Skeletal muscle cell (primary cell): ENCODE measurements at regions not wholly inside any gene's neighbourhood (a gene's known extent, or its start where the extent isn't known, plus 50 kb on each side); places are given as distances from the start of the nearest gene placed in this dataset.
"Not testable (repeated sequence)": the region's sequence is repeated elsewhere in the genome, so short reads cannot be mapped to it uniquely, and the experiment has no call there.

Experiments
- DNase-seq: peaks from one replicate; pipeline ENCODE4 v3.0.0-alpha.2; 2010; ENCODE audit warnings: low read depth
- H3K4me3 ChIP-seq: 2 replicates; pipeline ENCODE4 v1.5.1; 2011; ENCODE audit warnings: low read depth, mild to moderate bottlenecking, control low read depth, low read length, moderate library complexity

DNA sequence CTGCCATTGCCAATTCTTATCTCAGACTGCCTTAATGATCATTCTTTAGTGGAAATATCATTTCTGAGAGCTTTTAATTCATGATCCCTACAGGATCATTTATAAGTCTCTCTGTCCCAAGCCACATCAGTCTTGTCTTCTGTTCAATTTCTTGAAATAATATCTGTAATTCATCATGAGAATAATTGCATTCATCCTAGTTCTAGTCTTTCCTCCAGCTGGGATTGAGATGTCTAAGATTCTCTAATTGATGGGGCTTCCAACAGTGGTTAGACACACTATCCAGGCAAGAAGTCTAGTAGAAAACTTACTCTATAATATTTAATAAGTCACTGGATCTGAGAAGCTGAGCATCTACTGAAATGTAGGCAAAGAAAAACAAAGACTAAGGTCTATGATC is 854.7 kb upstream of the ADGRL3 start:
- no peak for DNase-seq
- no peak overlapping the region for H3K4me3 ChIP-seq

DNA sequence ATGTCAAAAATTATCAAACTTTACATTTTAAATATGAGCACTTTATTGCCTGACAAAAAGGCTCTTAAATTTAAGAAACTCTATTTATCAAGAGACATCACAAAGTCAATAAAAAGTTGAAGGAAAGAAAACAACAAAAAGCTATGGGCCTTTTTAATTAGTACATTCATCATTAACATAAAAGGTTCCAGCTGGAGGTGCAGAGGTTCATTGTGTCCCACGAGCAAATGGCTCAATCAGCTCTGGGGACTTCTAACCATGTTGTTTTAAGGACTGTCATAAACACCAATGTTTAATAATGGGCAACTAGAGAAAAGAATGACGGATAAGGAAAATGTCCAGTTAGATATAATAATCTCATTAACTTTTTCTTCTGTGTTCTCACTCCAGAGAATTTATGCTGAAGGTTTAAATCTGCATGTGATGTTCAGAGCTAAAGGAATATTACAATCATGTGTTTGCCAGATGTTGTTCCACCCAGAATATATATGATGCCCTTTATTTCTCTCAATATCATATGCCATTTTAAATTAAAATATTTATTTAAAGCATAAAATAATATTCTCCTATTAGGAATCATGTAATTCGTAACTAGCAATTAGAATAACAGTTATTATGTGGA is 840.3 kb upstream of the ADGRL3 start:
- H3K4me3 ChIP-seq, result no peak overlapping the region
- DNase-seq, result no peak

GRCh38 chr4:60365176-60365575 is 835.0 kb upstream of the ADGRL3 start:
- no peak overlapping the region for H3K4me3 ChIP-seq
- DNase-seq, result no peak

- DNase-seq, result no peak
- H3K4me3 ChIP-seq, result no peak overlapping the region
These were observed 833.5 kb upstream of the ADGRL3 start for GRCh38 chr4:60366661-60367060.

GRCh38 chr4:60368986-60369385 is 831.1 kb upstream of the ADGRL3 start:
- H3K4me3 ChIP-seq, result no peak overlapping the region

GRCh38 chr4:60378010-60378409 is 822.1 kb upstream of the ADGRL3 start:
- DNase-seq, result no peak
- no peak overlapping the region for H3K4me3 ChIP-seq

More at GRCh38 chr4:60368986-60369385, 831.1 kb upstream of the ADGRL3 start:
- no peak for DNase-seq

DNA sequence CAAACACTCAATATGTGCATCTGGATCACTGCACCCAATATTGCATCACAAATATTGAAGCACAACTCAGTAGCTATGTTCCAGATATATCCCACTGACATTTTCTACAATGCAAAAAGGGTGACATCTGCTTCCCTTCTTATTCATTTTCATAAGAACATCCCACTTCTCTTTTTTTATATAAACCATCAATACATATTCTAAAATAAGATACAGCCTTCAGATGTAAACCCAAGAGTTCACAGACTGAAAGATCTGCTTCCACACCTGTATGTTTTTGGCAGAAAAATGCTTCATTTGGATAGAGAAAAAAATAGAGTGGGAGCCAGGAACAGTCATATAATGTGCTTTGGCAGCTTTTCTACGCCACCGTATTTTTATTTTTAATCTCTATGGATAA is 815.6 kb upstream of the ADGRL3 start:
- no peak overlapping the region for H3K4me3 ChIP-seq

DNA sequence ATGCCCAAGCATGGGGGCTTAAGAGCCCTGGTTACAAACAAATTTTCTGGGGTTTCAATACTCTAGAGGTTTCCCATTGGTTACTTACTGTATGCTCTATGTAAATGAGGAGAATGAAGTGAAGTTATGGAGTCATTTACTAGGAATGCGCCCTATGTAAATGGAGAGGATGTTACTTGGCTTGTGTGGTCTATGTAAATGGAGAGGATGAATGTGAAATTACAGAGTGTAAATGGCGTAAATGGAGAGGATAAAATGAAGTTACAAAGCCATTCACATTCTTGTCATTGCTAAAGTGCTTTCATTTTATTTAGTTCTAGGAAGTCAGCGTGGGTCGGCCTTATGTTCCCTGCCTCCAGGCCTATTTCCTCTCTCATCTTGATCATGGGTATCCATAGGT is 810.5 kb upstream of the ADGRL3 start:
- no peak overlapping the region for H3K4me3 ChIP-seq
- DNase-seq, result no peak

More for the DNA sequence above, 815.6 kb upstream of the ADGRL3 start:
- no peak for DNase-seq

GRCh38 chr4:60396341-60397049 is 803.6 kb upstream of the ADGRL3 start:
- no peak for DNase-seq
- no peak overlapping the region for H3K4me3 ChIP-seq

DNA sequence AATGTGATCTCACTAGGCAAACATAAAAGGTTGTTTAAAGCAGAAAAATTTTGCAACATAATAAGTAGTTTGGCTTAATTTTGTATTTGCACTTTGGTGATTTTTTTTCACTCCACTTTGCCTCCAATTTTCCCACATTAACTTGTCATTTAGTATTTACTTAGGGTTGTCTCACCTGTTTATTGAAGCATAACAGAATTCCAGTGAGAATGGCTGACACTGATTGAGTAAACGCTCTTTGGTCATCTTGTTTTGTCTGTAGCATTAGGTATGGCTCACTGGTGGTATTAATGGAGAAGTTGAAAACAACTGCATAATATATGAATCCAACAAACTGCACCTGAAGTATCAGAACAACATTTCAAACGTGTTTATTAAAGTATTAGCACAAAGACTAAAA is 799.5 kb upstream of the ADGRL3 start:
- no peak for DNase-seq
- no peak overlapping the region for H3K4me3 ChIP-seq

DNA sequence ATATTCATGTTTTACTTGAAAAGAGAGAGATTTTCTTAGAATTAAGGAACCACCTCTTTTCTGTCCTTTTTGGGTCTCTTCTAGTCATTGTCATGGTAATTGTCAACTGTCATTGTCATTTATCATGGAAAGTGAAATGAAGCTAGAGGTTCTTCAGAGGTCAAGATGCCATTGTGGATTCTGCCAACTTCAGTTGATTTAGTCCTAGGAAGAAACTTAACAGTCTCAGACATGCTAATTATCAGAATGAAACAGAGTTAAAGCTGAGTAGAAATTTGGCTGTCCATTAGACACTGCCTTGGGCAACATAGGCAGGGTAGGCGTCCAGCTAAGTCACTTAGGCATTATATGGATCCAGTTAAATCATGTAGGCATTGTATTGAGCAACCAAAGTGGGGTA is 796.1 kb upstream of the ADGRL3 start:
- H3K4me3 ChIP-seq, result no peak overlapping the region
- DNase-seq, result no peak

DNA sequence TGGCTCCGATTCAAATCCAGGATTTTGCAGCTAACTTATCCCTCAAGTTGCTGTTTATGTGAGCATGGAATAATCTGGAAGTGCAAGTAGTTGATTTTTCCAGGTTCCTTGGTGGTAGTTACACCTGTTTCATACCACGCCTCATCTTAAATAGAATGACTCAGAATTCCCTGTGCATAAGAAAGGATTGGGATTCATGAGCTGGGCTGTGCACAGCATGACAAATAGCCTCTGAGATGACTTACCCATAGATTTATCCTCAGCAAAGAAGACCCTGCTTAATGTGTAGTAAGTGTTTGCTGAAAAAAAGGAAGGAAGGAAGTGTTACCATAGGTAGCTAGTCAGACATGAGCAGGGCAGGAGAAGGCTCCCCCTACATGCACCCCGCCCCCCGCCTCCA is 777.7 kb upstream of the ADGRL3 start:
- no peak overlapping the region for H3K4me3 ChIP-seq

DNA sequence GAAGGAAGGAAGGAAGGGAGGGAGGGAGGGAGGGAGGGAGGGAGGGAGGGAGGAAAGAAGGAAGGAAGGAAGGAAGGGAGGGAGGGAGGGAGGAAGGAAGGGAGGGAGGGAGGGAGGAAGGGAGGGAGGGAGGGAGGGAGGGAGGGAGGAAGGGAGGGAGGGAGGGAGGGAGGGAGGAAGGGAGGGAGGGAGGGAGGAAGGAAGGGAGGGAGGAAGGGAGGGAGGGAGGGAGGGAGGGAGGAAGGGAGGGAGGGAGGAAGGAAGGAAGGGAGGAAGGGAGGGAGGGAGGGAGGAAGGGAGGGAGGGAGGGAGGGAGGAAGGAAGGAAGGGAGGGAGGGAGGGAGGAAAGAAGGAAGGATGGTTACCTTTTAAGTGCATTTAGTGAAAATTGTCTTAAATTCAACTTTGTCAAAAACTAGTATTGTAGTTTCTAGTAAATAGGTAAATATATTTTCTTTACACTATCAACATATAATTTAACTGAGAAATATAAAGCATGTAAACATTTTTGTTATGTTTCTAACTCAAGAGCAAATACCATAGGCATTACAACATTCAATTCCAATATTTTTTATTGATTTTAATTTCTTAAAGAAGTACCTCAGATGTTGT is 776.4 kb upstream of the ADGRL3 start:
- DNase-seq, result not testable (repeated sequence)

More for the DNA sequence above, 777.7 kb upstream of the ADGRL3 start:
- DNase-seq, result no peak

DNA sequence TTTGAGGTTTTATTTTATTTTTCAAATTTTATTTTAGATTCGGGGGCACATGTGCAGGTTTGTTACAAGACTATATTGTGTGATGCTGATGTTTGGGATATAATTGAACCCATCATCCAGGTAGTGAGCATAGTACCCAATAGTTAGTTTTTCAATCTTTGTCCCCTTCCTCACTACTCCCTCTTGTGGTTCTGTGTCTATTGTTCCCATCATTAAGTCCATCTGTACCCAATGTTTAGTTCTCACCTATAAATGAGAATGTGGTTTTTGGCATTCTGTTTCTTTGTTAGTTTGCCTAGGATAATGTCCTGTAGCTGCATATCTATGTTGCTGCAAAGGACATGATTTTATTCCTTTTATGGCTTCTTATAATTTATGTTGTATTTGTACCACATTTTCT is 767.2 kb upstream of the ADGRL3 start:
- DNase-seq, result no peak
- H3K4me3 ChIP-seq, result no peak overlapping the region

More for the DNA sequence above, 776.4 kb upstream of the ADGRL3 start:
- not testable (repeated sequence) for H3K4me3 ChIP-seq

GRCh38 chr4:60443068-60443467 is 757.1 kb upstream of the ADGRL3 start:
- DNase-seq, result no peak
- H3K4me3 ChIP-seq, result no peak overlapping the region

DNA sequence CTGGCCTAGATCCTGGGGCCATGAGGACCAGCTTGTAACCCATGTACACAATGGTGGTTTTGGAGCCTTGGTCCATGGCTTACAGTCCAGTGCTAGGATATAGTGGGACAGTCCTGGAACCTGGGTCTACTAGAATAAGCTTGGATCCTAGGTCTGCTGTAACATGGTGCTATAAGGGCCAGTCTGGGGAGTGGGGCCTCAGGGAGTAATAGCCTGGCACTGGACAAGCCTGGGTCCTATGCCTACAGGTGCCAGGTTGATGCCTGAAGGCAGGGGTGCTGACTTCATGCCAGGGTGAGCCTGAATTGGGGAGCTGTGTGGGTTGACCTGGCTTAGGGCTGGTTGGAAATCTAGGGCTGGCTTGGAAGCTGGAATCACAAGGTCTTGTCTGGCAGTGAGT is 756.3 kb upstream of the ADGRL3 start:
- no peak for DNase-seq
- H3K4me3 ChIP-seq, result no peak overlapping the region

GRCh38 chr4:60450054-60450453 is 750.1 kb upstream of the ADGRL3 start:
- no peak for DNase-seq

DNA sequence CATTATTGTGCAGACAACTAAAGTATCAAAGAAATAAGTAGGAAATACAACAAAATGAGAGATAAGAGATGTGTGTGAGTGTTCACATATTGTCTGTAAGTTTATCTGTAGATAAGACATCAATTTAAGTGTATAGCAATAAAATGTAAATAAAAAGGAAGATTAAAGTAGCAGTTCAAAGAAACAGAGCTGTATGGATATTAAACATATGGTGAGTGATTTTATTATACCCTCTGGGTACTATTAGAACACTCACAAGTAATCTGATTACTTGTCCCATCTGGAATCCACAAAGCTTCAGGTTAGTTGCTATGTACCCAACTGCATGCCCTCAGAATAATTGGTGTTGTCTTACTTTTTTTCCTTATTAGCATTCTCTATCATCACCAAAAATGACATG is 747.9 kb upstream of the ADGRL3 start:
- no peak overlapping the region for H3K4me3 ChIP-seq

More at GRCh38 chr4:60450054-60450453, 750.1 kb upstream of the ADGRL3 start:
- H3K4me3 ChIP-seq, result no peak overlapping the region

DNA sequence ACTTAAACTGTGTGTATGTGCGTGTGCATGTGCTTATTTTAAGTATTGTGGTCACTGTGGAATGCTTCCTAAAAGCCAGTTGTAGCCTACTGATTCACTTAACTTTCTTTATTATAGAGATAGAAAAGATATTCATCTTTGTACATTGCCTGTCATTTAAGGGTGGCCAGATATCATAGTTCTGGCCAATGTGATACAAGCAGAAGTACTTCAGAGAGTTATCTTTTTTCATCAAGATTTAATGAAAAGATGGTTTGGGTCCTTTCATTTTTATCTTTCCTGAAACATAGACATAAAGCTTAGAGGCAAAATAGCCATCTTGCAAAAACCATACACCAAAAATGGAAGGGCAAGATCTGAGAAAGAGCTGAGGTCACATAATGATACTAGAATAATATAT is 744.7 kb upstream of the ADGRL3 start:
- no peak overlapping the region for H3K4me3 ChIP-seq
- DNase-seq, result no peak

More for the DNA sequence above, 747.9 kb upstream of the ADGRL3 start:
- DNase-seq, result no peak

- DNase-seq, result no peak
- H3K4me3 ChIP-seq, result no peak overlapping the region
These were observed 738.6 kb upstream of the ADGRL3 start for GRCh38 chr4:60461551-60461950.
